ENCODE measurements at regions not wholly inside any gene's neighbourhood (a gene's known extent, or its start where the extent isn't known, plus 50 kb on each side); places are given as distances from the start of the nearest gene placed in this dataset.

GRCh38 chr18:59044855-59045254 lies 94.8 kb upstream of the SEC11C start:
- Histone ChIP-seq H3K4me1 (ENCODE audit: control insufficient read depth in 2 of 2, insufficient read depth in 2 of 2, low read length in 2 of 2) (no peaks in the 10 kb centered on the region), H3K4me3 (ENCODE audit: low read length) (no peak overlapping the region), H3K9me3 (ENCODE audit: control insufficient read depth in 2 of 3, low read length in 3 of 3) (no peaks in the 10 kb centered on the region), H3K36me3 (ENCODE audit: control insufficient read depth in 2 of 3, insufficient read depth in 3 of 3, low read length in 3 of 3) (no peaks in the 10 kb centered on the region), H3K27ac (ENCODE audit: low read depth, low read length) (no peak overlapping the region), H3K27me3 (ENCODE audit: control insufficient read depth in 2 of 2, insufficient read depth in 2 of 2, low read length in 2 of 2) (peaks cover 0 to 3% of the 10 kb centered on the region in 2 donors)
- H3K4me3 Mint-ChIP-seq: no peak overlapping the region
- no peak overlapping the region for H3K27ac Mint-ChIP-seq
- ChIA-PET CTCF (no interaction called here), POLR2A (no interaction called here)
- peaks cover 8 to 37% (median 16%) of the 10 kb centered on the region in 5 donors for H3K27me3 Mint-ChIP-seq
- intact Hi-C loops (cut with micrococcal nuclease): no loop called here
- DNase-seq (no peak), ATAC-seq (no peak)
- H3K4me1 Mint-ChIP-seq: no peaks in the 10 kb centered on the region
- H3K36me3 Mint-ChIP-seq: no peaks in the 10 kb centered on the region
- H3K9me3 Mint-ChIP-seq: peaks cover 0 to 4% (median 0%) of the 10 kb centered on the region in 11 donors

- Histone ChIP-seq H3K4me3 (ENCODE audit: low read length) (no peak overlapping the region), H3K27ac (ENCODE audit: low read depth, low read length) (no peak overlapping the region), H3K27me3 (ENCODE audit: control insufficient read depth in 2 of 2, insufficient read depth in 2 of 2, low read length in 2 of 2) (peaks cover 0 to 3% of the 10 kb centered on the region in 2 donors), H3K4me1 (ENCODE audit: control insufficient read depth in 2 of 2, insufficient read depth in 2 of 2, low read length in 2 of 2) (no peaks in the 10 kb centered on the region), H3K9me3 (ENCODE audit: control insufficient read depth in 2 of 3, low read length in 3 of 3) (no peaks in the 10 kb centered on the region), H3K36me3 (ENCODE audit: control insufficient read depth in 2 of 3, insufficient read depth in 3 of 3, low read length in 3 of 3) (no peaks in the 10 kb centered on the region)
- Mint-ChIP-seq H3K27ac (no peak overlapping the region), H3K9me3 (peaks cover 0 to 4% (median 0%) of the 10 kb centered on the region in 11 donors), H3K4me3 (no peak overlapping the region), H3K36me3 (no peaks in the 10 kb centered on the region), H3K4me1 (no peaks in the 10 kb centered on the region), H3K27me3 (peaks cover 8 to 41% (median 27%) of the 10 kb centered on the region in 5 donors)
- ChIA-PET CTCF (no interaction called here), POLR2A (no interaction called here)
- intact Hi-C loops (cut with micrococcal nuclease): no loop called here
- ATAC-seq (no peak), DNase-seq (no peak)
Observed at GRCh38 chr18:59047321-59048047, 92.2 kb upstream of the SEC11C start.

GRCh38 chr18:59048048-59048363 lies 91.7 kb upstream of the SEC11C start:
- Mint-ChIP-seq H3K4me1 (no peaks in the 10 kb centered on the region), H3K27me3 (peaks cover 8 to 43% (median 28%) of the 10 kb centered on the region in 5 donors), H3K36me3 (no peaks in the 10 kb centered on the region), H3K27ac (no peak overlapping the region), H3K4me3 (no peak overlapping the region), H3K9me3 (peaks cover 0 to 4% (median 0%) of the 10 kb centered on the region in 11 donors)
- ATAC-seq: no peak
- DNase-seq: no peak
- H3K4me1 ChIP-seq (ENCODE audit: control insufficient read depth in 2 of 2, insufficient read depth in 2 of 2, low read length in 2 of 2): no peaks in the 10 kb centered on the region
- POLR2A ChIA-PET: no interaction called here
- H3K27ac ChIP-seq (ENCODE audit: low read depth, low read length): no peak overlapping the region
- no peak overlapping the region for H3K4me3 ChIP-seq (ENCODE audit: low read length)
- CTCF ChIA-PET: no interaction called here
- no peaks in the 10 kb centered on the region for H3K36me3 ChIP-seq (ENCODE audit: control insufficient read depth in 2 of 3, insufficient read depth in 3 of 3, low read length in 3 of 3)
- peaks cover 0 to 3% of the 10 kb centered on the region in 2 donors for H3K27me3 ChIP-seq (ENCODE audit: control insufficient read depth in 2 of 2, insufficient read depth in 2 of 2, low read length in 2 of 2)
- intact Hi-C loops (cut with micrococcal nuclease): no loop called here
- no peaks in the 10 kb centered on the region for H3K9me3 ChIP-seq (ENCODE audit: control insufficient read depth in 2 of 3, low read length in 3 of 3)

DNA sequence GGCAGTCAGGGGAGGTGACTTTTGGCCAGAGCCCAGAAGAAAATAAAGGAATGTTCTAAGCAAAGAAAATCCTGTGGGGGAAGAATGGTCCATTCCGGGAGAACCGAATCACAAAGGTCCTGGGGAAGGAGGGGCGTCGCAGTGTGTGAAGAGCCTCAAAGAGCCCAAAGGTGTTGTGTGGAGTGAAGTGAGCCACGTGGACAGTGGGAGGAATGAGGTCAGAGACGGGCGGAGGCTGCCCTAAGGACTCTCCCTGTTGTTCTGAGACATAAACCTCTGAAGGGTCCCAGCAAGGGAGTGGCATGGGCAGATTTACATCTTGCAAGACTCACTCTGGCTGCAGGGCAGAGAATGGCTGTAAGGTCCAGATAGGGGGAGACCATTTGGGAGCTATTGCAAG lies 91.3 kb upstream of the SEC11C start:
- Histone ChIP-seq H3K9me3 (ENCODE audit: control insufficient read depth in 2 of 3, low read length in 3 of 3) (no peaks in the 10 kb centered on the region), H3K27ac (ENCODE audit: low read depth, low read length) (no peak overlapping the region), H3K4me3 (ENCODE audit: low read length) (no peak overlapping the region), H3K27me3 (ENCODE audit: control insufficient read depth in 2 of 2, insufficient read depth in 2 of 2, low read length in 2 of 2) (peaks cover 0 to 3% of the 10 kb centered on the region in 2 donors), H3K4me1 (ENCODE audit: control insufficient read depth in 2 of 2, insufficient read depth in 2 of 2, low read length in 2 of 2) (no peaks in the 10 kb centered on the region), H3K36me3 (ENCODE audit: control insufficient read depth in 2 of 3, insufficient read depth in 3 of 3, low read length in 3 of 3) (no peaks in the 10 kb centered on the region)
- peaks cover 0 to 4% (median 0%) of the 10 kb centered on the region in 11 donors for H3K9me3 Mint-ChIP-seq
- H3K27ac Mint-ChIP-seq: no peak overlapping the region
- DNase-seq (no peak), ATAC-seq (no peak)
- intact Hi-C loops (cut with micrococcal nuclease): no loop called here
- H3K27me3 Mint-ChIP-seq: peaks cover 8 to 46% (median 32%) of the 10 kb centered on the region in 5 donors
- CTCF ChIA-PET: no interaction called here
- H3K36me3 Mint-ChIP-seq: no peaks in the 10 kb centered on the region
- H3K4me1 Mint-ChIP-seq: no peaks in the 10 kb centered on the region
- POLR2A ChIA-PET: no interaction called here
- H3K4me3 Mint-ChIP-seq: no peak overlapping the region

DNA sequence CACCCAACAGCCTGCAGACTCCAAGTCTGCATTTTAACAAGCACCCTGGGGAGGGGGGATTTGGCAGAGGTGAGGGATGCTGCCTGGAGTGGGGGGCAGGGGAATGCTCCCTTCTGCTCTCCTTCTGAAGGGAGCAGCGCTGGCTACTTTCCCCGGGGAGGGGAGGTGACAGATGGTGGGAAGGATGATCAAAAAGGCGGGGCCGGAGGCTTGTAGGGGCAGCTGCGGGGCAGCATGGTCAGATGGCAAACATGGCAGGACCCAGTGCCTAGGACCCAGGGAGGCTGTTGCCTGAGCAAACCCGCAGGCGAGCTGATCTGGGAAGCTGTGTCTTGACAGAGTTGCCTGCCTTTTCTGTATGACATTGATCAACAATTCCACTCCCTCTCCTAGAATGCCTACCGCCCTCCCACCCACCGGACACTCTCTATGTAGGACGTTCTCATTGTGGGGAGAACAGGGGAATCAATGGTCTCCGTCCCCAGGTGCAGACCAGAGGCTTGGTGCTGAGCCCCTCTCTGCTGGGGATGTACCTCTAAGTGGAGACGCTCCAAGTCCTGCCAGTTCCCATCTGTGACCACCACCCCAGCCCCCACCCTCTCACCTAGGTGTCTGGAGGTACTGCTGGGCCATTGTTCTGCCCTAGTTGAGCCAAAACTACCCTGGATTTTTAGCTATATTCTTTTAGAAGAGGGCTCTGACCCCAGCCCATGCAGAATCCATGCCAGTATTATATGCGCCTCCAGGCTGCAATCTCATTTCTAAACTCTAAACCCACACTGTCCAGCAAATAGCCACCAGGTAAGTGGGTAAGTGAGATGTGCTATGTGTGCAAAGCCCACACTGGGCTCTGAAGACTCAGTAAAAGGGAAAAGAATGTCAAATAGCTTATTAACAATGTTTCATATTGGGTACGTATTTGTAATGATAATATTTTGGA lies 89.7 kb upstream of the SEC11C start:
- ChIA-PET CTCF (interaction anchor here (0.6 kb wide), 1 partner anchor 1116 kb away, joined by 3 read pairs; no protein-coding TSS in a partner anchor), POLR2A (no interaction called here)
- no peak overlapping the region for H3K27ac ChIP-seq (ENCODE audit: low read depth, low read length)
- Mint-ChIP-seq H3K27me3 (peaks cover 5 to 52% (median 37%) of the 10 kb centered on the region in 5 donors), H3K4me1 (no peaks in the 10 kb centered on the region), H3K36me3 (no peaks in the 10 kb centered on the region), H3K9me3 (peaks cover 0 to 4% (median 0%) of the 10 kb centered on the region in 11 donors), H3K27ac (no peak overlapping the region), H3K4me3 (no peak overlapping the region)
- H3K36me3 ChIP-seq (ENCODE audit: control insufficient read depth in 2 of 3, insufficient read depth in 3 of 3, low read length in 3 of 3): no peaks in the 10 kb centered on the region
- H3K4me3 ChIP-seq (ENCODE audit: low read length): no peak overlapping the region
- no peaks in the 10 kb centered on the region for H3K4me1 ChIP-seq (ENCODE audit: control insufficient read depth in 2 of 2, insufficient read depth in 2 of 2, low read length in 2 of 2)
- ATAC-seq: no peak
- H3K27me3 ChIP-seq (ENCODE audit: control insufficient read depth in 2 of 2, insufficient read depth in 2 of 2, low read length in 2 of 2): peaks cover 0 to 3% of the 10 kb centered on the region in 2 donors
- intact Hi-C loops (cut with micrococcal nuclease): no loop called here
- no peak for DNase-seq
- no peaks in the 10 kb centered on the region for H3K9me3 ChIP-seq (ENCODE audit: control insufficient read depth in 2 of 3, low read length in 3 of 3)

- no peak overlapping the region for H3K4me3 ChIP-seq (ENCODE audit: low read length)
- CTCF ChIA-PET: interaction anchor here (0.6 kb wide), 1 partner anchor 1117 kb away, joined by 3 read pairs; no protein-coding TSS in a partner anchor
- POLR2A ChIA-PET: no interaction called here
- no peaks in the 10 kb centered on the region for H3K36me3 ChIP-seq (ENCODE audit: control insufficient read depth in 2 of 3, insufficient read depth in 3 of 3, low read length in 3 of 3)
- no peaks in the 10 kb centered on the region for H3K4me1 ChIP-seq (ENCODE audit: control insufficient read depth in 2 of 2, insufficient read depth in 2 of 2, low read length in 2 of 2)
- H3K9me3 Mint-ChIP-seq: peaks cover 0 to 4% (median 0%) of the 10 kb centered on the region in 11 donors
- no peak overlapping the region for H3K27ac ChIP-seq (ENCODE audit: low read depth, low read length)
- no peaks in the 10 kb centered on the region for H3K9me3 ChIP-seq (ENCODE audit: control insufficient read depth in 2 of 3, low read length in 3 of 3)
- no peaks in the 10 kb centered on the region for H3K36me3 Mint-ChIP-seq
- H3K27me3 Mint-ChIP-seq: peaks cover 5 to 53% (median 36%) of the 10 kb centered on the region in 5 donors
- no peak overlapping the region for H3K4me3 Mint-ChIP-seq
- intact Hi-C loops (cut with micrococcal nuclease): no loop called here
- no peak overlapping the region for H3K27ac Mint-ChIP-seq
- no peak for DNase-seq
- no peak for ATAC-seq
- peaks cover 0 to 3% of the 10 kb centered on the region in 2 donors for H3K27me3 ChIP-seq (ENCODE audit: control insufficient read depth in 2 of 2, insufficient read depth in 2 of 2, low read length in 2 of 2)
- no peaks in the 10 kb centered on the region for H3K4me1 Mint-ChIP-seq
Observed at GRCh38 chr18:59050661-59051057, 89.0 kb upstream of the SEC11C start.

All from naive thymus-derived CD4-positive, alpha-beta T cell (primary cell).